SK-N-SH (cell line): ENCODE measurements at regions not wholly inside any gene's neighbourhood (a gene's known extent, or its start where the extent isn't known, plus 50 kb on each side); places are given as distances from the start of the nearest gene placed in this dataset.

ENCODE experiments used
- CTCF ChIA-PET: fragments of 300-600, 350-600 bp; formaldehyde crosslinking; extraction: SDS; loops from one replicate; lab custom pipeline; 2021; lab: Yijun Ruan, JAX
- POLR2A ChIA-PET: fragments of 350-600 bp; sonication (Branson Sonifier 250); formaldehyde crosslinking; extraction: SDS; loops from one replicate; lab custom pipeline; 2020; ENCODE audit warnings: antibody characterized with exemption, inconsistent platforms; lab: Yijun Ruan, JAX
- DNase-seq: peaks from one replicate; pipeline ENCODE4 v3.0.0; 2012
- H2AFZ ChIP-seq: fragments of 200-600 bp; sonication (generic); 2 replicates; pipeline ENCODE4 v1.8.1; 2016; ENCODE audit warnings: antibody characterized with exemption, mild to moderate bottlenecking, low read depth
- H3F3A ChIP-seq: fragments of 200-600 bp; sonication (generic); replicated peaks from 2 replicates; pipeline ENCODE3; 2016; ENCODE audit warnings: antibody characterized with exemption, mild to moderate bottlenecking; ENCODE audit not compliant: insufficient read depth
- H3K27ac ChIP-seq, 2 experiments: fragments of 200-500 bp in 1 of 2; fragments of 200-600 bp in 1 of 2; sonication (Bioruptor generic) in 1 of 2; sonication (generic), shearing (Covaris generic) in 1 of 2; 2 replicates each; pipeline versions ENCODE4 v1.5.1 to v1.6.1; 2014 to 2016; ENCODE audit warnings: low read depth in 2 of 2, inconsistent platforms in 1 of 2, low read length in 1 of 2, mild to moderate bottlenecking in 1 of 2, mixed read lengths in 1 of 2
- H3K27me3 ChIP-seq: fragments of 200-600 bp; sonication (generic), shearing (Covaris generic); 2 replicates; pipeline ENCODE4 v1.6.1; 2016; ENCODE audit warnings: mixed run types; ENCODE audit not compliant: insufficient read depth
- H3K36me3 ChIP-seq, 2 experiments: fragments of 200-500 bp in 1 of 2; fragments of 200-600 bp in 1 of 2; sonication (Bioruptor generic) in 1 of 2; sonication (generic) in 1 of 2; replicated peaks in 1 of 2; 2 replicates each; pipeline versions ENCODE3 to v1.5.1; 2014 to 2016; ENCODE audit warnings: low read length in 1 of 2, mild to moderate bottlenecking in 1 of 2; ENCODE audit not compliant: insufficient read depth in 2 of 2, control insufficient read depth in 1 of 2
- H3K4me1 ChIP-seq, 2 experiments: fragments of 200-500 bp in 1 of 2; fragments of 200-600 bp in 1 of 2; sonication (Bioruptor generic) in 1 of 2; sonication (generic), shearing (Covaris generic) in 1 of 2; 2 replicates each; pipeline versions ENCODE4 v1.5.1 to v1.6.1; 2014 to 2016; ENCODE audit warnings: low read depth in 1 of 2, low read length in 1 of 2, mixed run types in 1 of 2; ENCODE audit not compliant: insufficient read depth in 2 of 2, control insufficient read depth in 1 of 2
- H3K4me2 ChIP-seq: fragments of 200-600 bp; sonication (generic), shearing (Covaris generic); 2 replicates; pipeline ENCODE4 v1.6.1; 2017; ENCODE audit warnings: mixed run types
- H3K4me3 ChIP-seq, 2 experiments: fragments of 200-500 bp in 1 of 2; fragments of 200-600 bp in 1 of 2; sonication (Bioruptor generic) in 1 of 2; sonication (generic), shearing (Covaris generic) in 1 of 2; 2 replicates each; pipeline versions ENCODE4 v1.5.1 to v1.8.1; 2014 to 2016; ENCODE audit warnings: low read depth in 2 of 2, inconsistent platforms in 1 of 2, low read length in 1 of 2, mild to moderate bottlenecking in 1 of 2, mixed read lengths in 1 of 2, moderate library complexity in 1 of 2
- H3K79me2 ChIP-seq: fragments of 200-600 bp; sonication (generic); 2 replicates; pipeline ENCODE4 v1.8.1; 2017; ENCODE audit warnings: mild to moderate bottlenecking; ENCODE audit not compliant: insufficient read depth
- H3K9ac ChIP-seq: fragments of 200-600 bp; sonication (generic); 2 replicates; pipeline ENCODE4 v1.6.1; 2017; ENCODE audit warnings: mixed run types
- H3K9me2 ChIP-seq: fragments of 200-600 bp; sonication (generic); 2 replicates; pipeline ENCODE4 v1.6.1; 2017; ENCODE audit warnings: mixed run types
- H3K9me3 ChIP-seq: fragments of 200-600 bp; sonication (generic); 2 replicates; pipeline ENCODE4 v1.6.1; 2017; ENCODE audit warnings: mixed run types, mild to moderate bottlenecking, moderate library complexity
- H4K20me1 ChIP-seq: fragments of 200-600 bp; sonication (generic); 2 replicates; pipeline ENCODE4 v1.6.1; 2017; ENCODE audit warnings: mild to moderate bottlenecking, mixed run types; ENCODE audit not compliant: insufficient read depth
- ELF1 ChIP-seq: IDR thresholded peaks from 2 replicates; pipeline ENCODE4 v1.4.0; 2012
- EP300 ChIP-seq, 2 experiments: IDR thresholded peaks; 2 replicates each; pipeline versions ENCODE4 v1.4.0 to v1.6.1; 2012; ENCODE audit warnings: borderline replicate concordance in 1 of 2, low read depth in 1 of 2, low read length in 1 of 2
- EZH2phosphoT487 ChIP-seq: fragments of 200-600 bp; sonication (generic); IDR thresholded peaks from 2 replicates; pipeline ENCODE4 v1.6.1; 2017; ENCODE audit warnings: low read depth, mixed run types, mild to moderate bottlenecking, antibody characterized with exemption, moderate library complexity, borderline replicate concordance
- FOXJ3 ChIP-seq: sonication (generic); formaldehyde crosslinking; IDR thresholded peaks from 2 replicates; pipeline ENCODE4 v1.5.1; 2020; ENCODE audit warnings: mild to moderate bottlenecking, missing genetic modification reagents
- GABPA ChIP-seq: IDR thresholded peaks from 2 replicates; pipeline ENCODE4 v1.4.0; 2012; ENCODE audit warnings: low read depth, mild to moderate bottlenecking
- GATA2 ChIP-seq: sonication (generic); formaldehyde crosslinking; IDR thresholded peaks from 2 replicates; pipeline ENCODE4 v1.5.0; 2020; ENCODE audit warnings: mild to moderate bottlenecking, missing genetic modification reagents
- IRF3 ChIP-seq: fragments of 150-350 bp; IDR thresholded peaks from 2 replicates; pipeline ENCODE4 v1.6.1; 2016; ENCODE audit warnings: mild to moderate bottlenecking, low read depth, low read length
- JUND ChIP-seq: IDR thresholded peaks from 2 replicates; pipeline ENCODE4 v1.4.0; 2012
- MAX ChIP-seq: IDR thresholded peaks from 2 replicates; pipeline ENCODE4 v1.4.0; 2012; ENCODE audit warnings: low read depth
- MEF2A ChIP-seq: IDR thresholded peaks from 2 replicates; pipeline ENCODE4 v1.4.0; 2012; ENCODE audit warnings: low read depth, borderline replicate concordance
- NFIC ChIP-seq: IDR thresholded peaks from 2 replicates; pipeline ENCODE4 v1.4.0; 2012; ENCODE audit warnings: borderline replicate concordance
- NRF1 ChIP-seq: IDR thresholded peaks from 2 replicates; pipeline ENCODE4 v1.6.1; 2012; ENCODE audit warnings: low read depth, mild to moderate bottlenecking, low read length
- PBX3 ChIP-seq: IDR thresholded peaks from 2 replicates; pipeline ENCODE4; 2012
- RFX5 ChIP-seq: IDR thresholded peaks from 2 replicates; pipeline ENCODE4 v1.6.1; 2012; ENCODE audit warnings: mild to moderate bottlenecking, improper control_type of control experiment, low read length
- RXRA ChIP-seq: IDR thresholded peaks from 2 replicates; pipeline ENCODE4 v1.4.0; 2012; ENCODE audit warnings: low read depth, mild to moderate bottlenecking, borderline replicate concordance
- TAF1 ChIP-seq: IDR thresholded peaks from 2 replicates; pipeline ENCODE4 v1.6.1; 2012; ENCODE audit warnings: low read depth, mild to moderate bottlenecking, low read length, moderate library complexity, borderline replicate concordance
- YY1 ChIP-seq: IDR thresholded peaks from 2 replicates; pipeline ENCODE4 v1.4.0; 2012; ENCODE audit warnings: low read depth, mild to moderate bottlenecking
- ZBTB33 ChIP-seq: IDR thresholded peaks from 2 replicates; pipeline ENCODE4 v1.4.0; 2012; ENCODE audit warnings: low read depth, borderline replicate concordance
- WGBS: methylation state at CpG from one replicate; pipeline ENCODE4 v1.1.6; 2017; ENCODE audit warnings: low lambda C conversion rate; 5-methylcytosine and 5-hydroxymethylcytosine counted together

- no peak for DNase-seq
- 21% methylated on average over 1 of the region's 1 CpG for WGBS
- H3K27ac ChIP-seq = no peak overlapping the region
- no peaks in the 10 kb centered on the region for H3F3A ChIP-seq
- H3K4me1 ChIP-seq = peaks cover 0 to 6% of the 10 kb centered on the region in 2 experiments; a peak in 1 of 4 replicates
- H3K36me3 ChIP-seq = no peaks in the 10 kb centered on the region
- no peak overlapping the region for H3K4me2 ChIP-seq
- no peaks in the 10 kb centered on the region for H3K9me3 ChIP-seq
- H3K9ac ChIP-seq = no peak overlapping the region
- no peaks in the 10 kb centered on the region for H3K79me2 ChIP-seq
- no peaks in the 10 kb centered on the region for H3K9me2 ChIP-seq
- ChIA-PET POLR2A (no interaction called here), CTCF (interaction anchor here (1.1 kb wide), 1 partner anchor 14 kb away, joined by 3 read pairs; no protein-coding TSS in a partner anchor)
- H3K27me3 ChIP-seq = no peaks in the 10 kb centered on the region
- TF ChIP-seq FOXJ3 (CRISPR knock-in tag) (no peak), GATA2 (CRISPR knock-in tag) (no peak), EP300 (IDR thresholded peaks at IDR 0.05; ENCODE audit: borderline replicate concordance in 1 of 2, low read depth in 1 of 2, low read length in 1 of 2) (no peak), EZH2phosphoT487 (no peak), IRF3 (no peak)
- no peak overlapping the region for H3K4me3 ChIP-seq
- no peaks in the 10 kb centered on the region for H4K20me1 ChIP-seq
- H2AFZ ChIP-seq = no peak overlapping the region
Observed at GRCh38 chr2:19652811-19653210, 249.0 kb downstream of the TTC32 start.

GRCh38 chr2:19651466-19651865 is 250.3 kb downstream of the TTC32 start:
- Histone ChIP-seq H3K36me3 (no peaks in the 10 kb centered on the region), H2AFZ (no peak overlapping the region), H3K9ac (no peak overlapping the region), H3K27ac (no peak overlapping the region), H3K9me3 (no peaks in the 10 kb centered on the region), H3K4me2 (no peak overlapping the region), H4K20me1 (no peaks in the 10 kb centered on the region), H3K4me1 (peaks cover 0 to 6% of the 10 kb centered on the region in 2 experiments; a peak in 1 of 4 replicates), H3K27me3 (no peaks in the 10 kb centered on the region), H3K4me3 (no peak overlapping the region), H3F3A (no peaks in the 10 kb centered on the region), H3K79me2 (no peaks in the 10 kb centered on the region), H3K9me2 (no peaks in the 10 kb centered on the region)
- 14% methylated on average over 4 of the region's 4 CpGs for WGBS
- CTCF ChIA-PET = no interaction called here
- no peak for DNase-seq
- POLR2A ChIA-PET = no interaction called here
- no peak for TF ChIP-seq GATA2 (CRISPR knock-in tag)
- TF ChIP-seq ELF1 = no peak
- TF ChIP-seq MAX = no peak
- no peak for TF ChIP-seq NFIC
- TF ChIP-seq RXRA = no peak
- no peak for TF ChIP-seq RFX5
- no peak for TF ChIP-seq GABPA
- TF ChIP-seq JUND = no peak
- no peak for TF ChIP-seq EP300 (IDR thresholded peaks at IDR 0.05; ENCODE audit: borderline replicate concordance in 1 of 2, low read depth in 1 of 2, low read length in 1 of 2)
- TF ChIP-seq FOXJ3 (CRISPR knock-in tag) = no peak
- TF ChIP-seq MEF2A = no peak
- TF ChIP-seq TAF1 = no peak
- no peak for TF ChIP-seq YY1
- no peak for TF ChIP-seq NRF1
- no peak for TF ChIP-seq PBX3
- no peak for TF ChIP-seq ZBTB33
